GM13976 (cell line): ENCODE measurements at regions not wholly inside any gene's neighbourhood (a gene's known extent, or its start where the extent isn't known, plus 50 kb on each side); places are given as distances from the start of the nearest gene placed in this dataset.

ENCODE experiments used
- DNase-seq: peaks from one replicate; pipeline ENCODE4 v3.0.0; 2012; ENCODE audit warnings: low spot score
- in situ Hi-C: fragments of 300-500 bp; cut with MboI; formaldehyde crosslinking; loops from one replicate; pipeline ENCODE4 v1.12.0; 2022; ENCODE audit warnings: low sequenced_read_pairs, mixed read lengths, inconsistent platforms; ENCODE audit not compliant: unreplicated experiment
- TF ChIP-seq, protein P1 (sequence below): IDR thresholded peaks from 2 replicates; pipeline ENCODE4 v1.5.1; 2012; ENCODE audit warnings: borderline replicate concordance, mild to moderate bottlenecking; ENCODE audit not compliant: insufficient read depth; ENCODE audit errors: extremely low read depth, missing control alignments, control extremely low read depth

GRCh38 chr6:10278746-10279145 lies 136.1 kb downstream of the TFAP2A start:
- in situ Hi-C loops: no loop called here
- TF ChIP-seq, protein P1, sequence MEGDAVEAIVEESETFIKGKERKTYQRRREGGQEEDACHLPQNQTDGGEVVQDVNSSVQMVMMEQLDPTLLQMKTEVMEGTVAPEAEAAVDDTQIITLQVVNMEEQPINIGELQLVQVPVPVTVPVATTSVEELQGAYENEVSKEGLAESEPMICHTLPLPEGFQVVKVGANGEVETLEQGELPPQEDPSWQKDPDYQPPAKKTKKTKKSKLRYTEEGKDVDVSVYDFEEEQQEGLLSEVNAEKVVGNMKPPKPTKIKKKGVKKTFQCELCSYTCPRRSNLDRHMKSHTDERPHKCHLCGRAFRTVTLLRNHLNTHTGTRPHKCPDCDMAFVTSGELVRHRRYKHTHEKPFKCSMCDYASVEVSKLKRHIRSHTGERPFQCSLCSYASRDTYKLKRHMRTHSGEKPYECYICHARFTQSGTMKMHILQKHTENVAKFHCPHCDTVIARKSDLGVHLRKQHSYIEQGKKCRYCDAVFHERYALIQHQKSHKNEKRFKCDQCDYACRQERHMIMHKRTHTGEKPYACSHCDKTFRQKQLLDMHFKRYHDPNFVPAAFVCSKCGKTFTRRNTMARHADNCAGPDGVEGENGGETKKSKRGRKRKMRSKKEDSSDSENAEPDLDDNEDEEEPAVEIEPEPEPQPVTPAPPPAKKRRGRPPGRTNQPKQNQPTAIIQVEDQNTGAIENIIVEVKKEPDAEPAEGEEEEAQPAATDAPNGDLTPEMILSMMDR: no peak
- DNase-seq: no peak

DNA sequence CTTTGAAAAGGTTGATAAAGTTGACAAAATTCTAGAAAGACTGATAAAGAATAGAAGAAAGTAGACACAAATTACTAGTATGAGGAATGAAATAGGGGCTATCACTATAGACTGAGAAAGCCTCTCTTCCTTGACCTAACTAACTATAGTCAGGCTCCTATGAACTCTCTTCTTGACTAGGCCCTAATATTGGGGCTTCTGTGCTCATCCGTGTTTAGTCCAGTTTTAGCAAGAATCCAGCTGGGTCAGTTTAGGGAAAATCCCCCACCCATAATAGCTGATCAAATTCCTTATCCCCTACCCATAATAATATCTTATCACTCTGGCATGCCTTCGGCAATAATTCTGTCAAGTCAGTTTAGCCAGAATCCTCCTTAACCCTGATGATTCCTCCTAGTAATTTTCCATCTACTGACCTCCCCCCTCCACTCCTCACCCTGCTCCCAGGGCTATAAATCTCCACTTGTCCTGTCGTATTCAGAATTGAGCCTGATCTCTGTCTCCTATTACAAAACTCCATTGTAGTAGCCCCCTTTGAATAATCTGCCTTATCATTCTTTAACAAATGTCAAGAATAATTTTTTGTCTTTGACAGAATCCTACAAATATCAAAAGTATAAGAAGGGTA lies 138.1 kb downstream of the TFAP2A start:
- no peak for DNase-seq
- in situ Hi-C loops: no loop called here
- TF ChIP-seq, protein P1: no peak

GRCh38 chr6:10276106-10276505 lies 138.8 kb downstream of the TFAP2A start:
- DNase-seq: no peak
- TF ChIP-seq, protein P1: no peak
- in situ Hi-C loops: no loop called here

- in situ Hi-C loops: no loop called here
Observed at GRCh38 chr6:10272591-10272990, 142.3 kb downstream of the TFAP2A start.

GRCh38 chr6:10271982-10272381 lies 142.9 kb downstream of the TFAP2A start:
- TF ChIP-seq, protein P1: no peak
- in situ Hi-C loops: no loop called here
- DNase-seq: no peak

More at GRCh38 chr6:10272591-10272990, 142.3 kb downstream of the TFAP2A start:
- TF ChIP-seq, protein P1: no peak
- DNase-seq: no peak

GRCh38 chr6:10269814-10270472 lies 144.9 kb downstream of the TFAP2A start:
- no peak for DNase-seq
- in situ Hi-C loops: no loop called here
- TF ChIP-seq, protein P1: no peak
